Mesenchymal stem cell (in vitro differentiated cells and primary cell): ENCODE measurements at regions not wholly inside any gene's neighbourhood (a gene's known extent, or its start where the extent isn't known, plus 50 kb on each side); places are given as distances from the start of the nearest gene placed in this dataset.

Source experiments
- DNase-seq: peaks from one replicate; pipeline ENCODE4 v3.0.0-alpha.2; 2013
- H2AFZ ChIP-seq: one replicate; pipeline ENCODE4 v1.6.1; 2013; ENCODE audit warnings: low read depth, mild to moderate bottlenecking, control low read depth, inconsistent platforms, low read length, moderate library complexity
- H2AK5ac ChIP-seq: 2 replicates; pipeline ENCODE4 v1.6.1; 2013; ENCODE audit warnings: low read length, moderate library complexity, mild to moderate bottlenecking, inconsistent platforms; ENCODE audit not compliant: severe bottlenecking
- H2BK120ac ChIP-seq: one replicate; pipeline ENCODE4 v1.6.1; 2013; ENCODE audit warnings: low read depth, mild to moderate bottlenecking, inconsistent platforms, low read length, moderate library complexity
- H2BK12ac ChIP-seq, 2 experiments: one replicate each; pipeline ENCODE4 v1.6.1; 2013; ENCODE audit warnings: inconsistent platforms in 2 of 2, low read length in 2 of 2, mild to moderate bottlenecking in 2 of 2, moderate library complexity in 2 of 2, control low read depth in 1 of 2
- H2BK15ac ChIP-seq: one replicate; pipeline ENCODE4 v1.6.1; 2013; ENCODE audit warnings: mild to moderate bottlenecking, low read depth, inconsistent platforms; ENCODE audit not compliant: poor library complexity, severe bottlenecking
- H2BK5ac ChIP-seq: 2 replicates; pipeline ENCODE4 v1.6.1; 2013; ENCODE audit warnings: low read depth, mild to moderate bottlenecking, low read length, control low read depth, inconsistent platforms; ENCODE audit not compliant: poor library complexity, severe bottlenecking
- H3K14ac ChIP-seq, 2 experiments: one replicate each; pipeline ENCODE4 v1.6.1; 2013; ENCODE audit warnings: inconsistent platforms in 2 of 2, low read length in 2 of 2, control low read depth in 1 of 2, mild to moderate bottlenecking in 1 of 2, moderate library complexity in 1 of 2
- H3K18ac ChIP-seq, 2 experiments: one replicate each; pipeline ENCODE4 v1.6.1; 2013; ENCODE audit warnings: inconsistent platforms in 2 of 2, low read length in 2 of 2, control low read depth in 1 of 2, low read depth in 1 of 2, mild to moderate bottlenecking in 1 of 2
- H3K23ac ChIP-seq, 2 experiments: one replicate each; pipeline ENCODE4 v1.6.1; 2013; ENCODE audit warnings: inconsistent platforms in 2 of 2, low read length in 2 of 2, mild to moderate bottlenecking in 2 of 2, moderate library complexity in 2 of 2, control low read depth in 1 of 2
- H3K27ac ChIP-seq: 2 replicates; pipeline ENCODE4 v1.5.1; 2013; ENCODE audit warnings: mild to moderate bottlenecking, moderate library complexity, low read length, control low read depth, inconsistent platforms; ENCODE audit not compliant: poor library complexity, severe bottlenecking
- H3K27me3 ChIP-seq, 2 experiments: 2 replicates each; pipeline versions ENCODE4 v1.6.1 to v1.7.0; 2013; ENCODE audit warnings: low read length in 2 of 2, mild to moderate bottlenecking in 2 of 2, moderate library complexity in 2 of 2, control low read depth in 1 of 2, inconsistent platforms in 1 of 2; ENCODE audit not compliant: control insufficient read depth in 1 of 2, insufficient read depth in 1 of 2
- H3K36me3 ChIP-seq, 2 experiments: 2 replicates each; pipeline versions ENCODE4 v1.6.1 to v1.7.0; 2013; ENCODE audit warnings: low read length in 2 of 2, control low read depth in 1 of 2, inconsistent platforms in 1 of 2, low read depth in 1 of 2, mild to moderate bottlenecking in 1 of 2; ENCODE audit not compliant: insufficient read depth in 2 of 2, control insufficient read depth in 1 of 2
- H3K4ac ChIP-seq, 2 experiments: one replicate each; pipeline ENCODE4 v1.6.1; 2013; ENCODE audit warnings: inconsistent platforms in 2 of 2, low read length in 2 of 2, mild to moderate bottlenecking in 2 of 2, moderate library complexity in 2 of 2, control low read depth in 1 of 2, low read depth in 1 of 2
- H3K4me1 ChIP-seq: 2 replicates; pipeline ENCODE4 v1.6.1; 2013; ENCODE audit warnings: low read depth, low read length, control low read depth; ENCODE audit not compliant: control insufficient read depth, insufficient read depth
- H3K4me2 ChIP-seq: 2 replicates; pipeline ENCODE4 v1.6.1; 2013; ENCODE audit warnings: low read length, mild to moderate bottlenecking, inconsistent platforms; ENCODE audit not compliant: poor library complexity, severe bottlenecking
- H3K4me3 ChIP-seq, 2 experiments: 2 replicates each; pipeline versions ENCODE4 v1.5.1 to v1.7.0; 2013; ENCODE audit warnings: low read length in 2 of 2, mild to moderate bottlenecking in 2 of 2, control low read depth in 1 of 2, low read depth in 1 of 2; ENCODE audit not compliant: insufficient read depth in 1 of 2
- H3K79me1 ChIP-seq: replicated peaks from 2 replicates; pipeline ENCODE4 v1.6.1; 2013; ENCODE audit warnings: mild to moderate bottlenecking, control low read depth, low read length, inconsistent platforms; ENCODE audit not compliant: poor library complexity, severe bottlenecking
- H3K9ac ChIP-seq: 2 replicates; pipeline ENCODE4 v1.7.0; 2013; ENCODE audit warnings: mild to moderate bottlenecking, low read length, moderate library complexity
- H3K9me3 ChIP-seq: 2 replicates; pipeline ENCODE4 v1.7.0; 2013; ENCODE audit warnings: mild to moderate bottlenecking, low read length; ENCODE audit not compliant: control insufficient read depth
- H4K8ac ChIP-seq: one replicate; pipeline ENCODE4 v1.6.1; 2013; ENCODE audit warnings: inconsistent platforms, mild to moderate bottlenecking, low read length, moderate library complexity
- H4K91ac ChIP-seq: one replicate; pipeline ENCODE4 v1.6.1; 2013; ENCODE audit warnings: mild to moderate bottlenecking, low read length, inconsistent platforms
- WGBS: methylation state at CpG from one replicate; pipeline ENCODE4 v1.1.7; 2013; ENCODE audit warnings: mixed read lengths; 5-methylcytosine and 5-hydroxymethylcytosine counted together

- peaks cover 2% of the 10 kb centered on the region for H3K4me1 ChIP-seq
- H2AK5ac ChIP-seq = no peak overlapping the region
- no peak overlapping the region for H3K4me3 ChIP-seq
- WGBS = 96% methylated on average over 3 of the region's 6 CpGs
- no peak overlapping the region for H3K14ac ChIP-seq
- H3K4ac ChIP-seq = no peak overlapping the region
- H3K79me1 ChIP-seq = no peaks in the 10 kb centered on the region
- peak overlapping the region; percentile 53 for H3K9ac ChIP-seq
- no peaks in the 10 kb centered on the region for H3K9me3 ChIP-seq
- H2BK5ac ChIP-seq = no peak overlapping the region
- no peak overlapping the region for H3K18ac ChIP-seq
- H2BK15ac ChIP-seq = no peak overlapping the region
- H3K27me3 ChIP-seq = peaks cover 0 to 8% of the 10 kb centered on the region in 2 experiments
- no peak overlapping the region for H3K4me2 ChIP-seq
- no peak overlapping the region for H2BK120ac ChIP-seq
- H2AFZ ChIP-seq = no peak overlapping the region
- H2BK12ac ChIP-seq = no peak overlapping the region
- H3K27ac ChIP-seq = peak overlapping the region; percentile 15
- H4K8ac ChIP-seq = no peak overlapping the region
- H3K36me3 ChIP-seq = no peaks in the 10 kb centered on the region
- DNase-seq = no peak
- no peak overlapping the region for H3K23ac ChIP-seq
- H4K91ac ChIP-seq = no peak overlapping the region
Measured at GRCh38 chr4:4800646-4801408, 58.6 kb upstream of the MSX1 start.

- no peak for DNase-seq
- WGBS = 67% methylated on average over 1 of the region's 1 CpG
- Histone ChIP-seq H3K79me1 (no peaks in the 10 kb centered on the region), H3K9ac (no peak overlapping the region), H3K4ac (no peak overlapping the region), H2BK12ac (no peak overlapping the region), H2AK5ac (no peak overlapping the region), H3K27ac (no peak overlapping the region), H2BK5ac (no peak overlapping the region), H3K18ac (no peak overlapping the region), H4K8ac (no peak overlapping the region), H3K4me3 (no peak overlapping the region), H3K9me3 (no peaks in the 10 kb centered on the region), H2BK15ac (no peak overlapping the region), H3K23ac (no peak overlapping the region), H2BK120ac (no peak overlapping the region), H3K4me2 (no peak overlapping the region), H3K36me3 (no peaks in the 10 kb centered on the region), H4K91ac (no peak overlapping the region), H2AFZ (no peak overlapping the region), H3K14ac (no peak overlapping the region), H3K4me1 (peaks cover 5% of the 10 kb centered on the region), H3K27me3 (peaks cover 0 to 12% of the 10 kb centered on the region in 2 experiments)
Measured at GRCh38 chr4:4794421-4794820, 65.0 kb upstream of the MSX1 start.

- Histone ChIP-seq H3K27me3 (peaks cover 0 to 9% of the 10 kb centered on the region in 2 experiments), H2BK5ac (no peak overlapping the region), H2BK12ac (no peak overlapping the region), H3K9ac (peak overlapping the region; percentile 90), H3K4me2 (no peak overlapping the region), H3K27ac (no peak overlapping the region), H3K9me3 (peaks cover 8% of the 10 kb centered on the region), H3K4me3 (peak overlapping the region in 1 of 2 experiments; percentile 65), H4K91ac (no peak overlapping the region), H2BK15ac (no peak overlapping the region), H3K23ac (no peak overlapping the region), H3K4me1 (peaks cover 5% of the 10 kb centered on the region), H3K36me3 (no peaks in the 10 kb centered on the region), H3K4ac (no peak overlapping the region), H3K18ac (no peak overlapping the region), H2BK120ac (no peak overlapping the region), H2AFZ (no peak overlapping the region), H2AK5ac (no peak overlapping the region), H4K8ac (no peak overlapping the region), H3K79me1 (no peaks in the 10 kb centered on the region), H3K14ac (no peak overlapping the region)
- no peak for DNase-seq
- 89% methylated on average over 3 of the region's 4 CpGs for WGBS
Measured at GRCh38 chr4:4792466-4792865, 67.0 kb upstream of the MSX1 start.

- Histone ChIP-seq H3K9me3 (peaks cover 8% of the 10 kb centered on the region), H4K8ac (no peak overlapping the region), H3K23ac (no peak overlapping the region), H3K36me3 (no peaks in the 10 kb centered on the region), H4K91ac (no peak overlapping the region), H3K27me3 (peaks cover 0 to 8% of the 10 kb centered on the region in 2 experiments), H2BK120ac (no peak overlapping the region), H3K4me1 (peaks cover 5% of the 10 kb centered on the region), H2BK12ac (no peak overlapping the region), H2BK15ac (no peak overlapping the region), H3K27ac (no peak overlapping the region), H3K14ac (no peak overlapping the region), H2BK5ac (no peak overlapping the region), H3K79me1 (no peaks in the 10 kb centered on the region), H2AFZ (no peak overlapping the region), H3K4me3 (peak overlapping the region in 1 of 2 experiments; percentile 65), H3K4ac (no peak overlapping the region), H3K4me2 (no peak overlapping the region), H2AK5ac (no peak overlapping the region), H3K18ac (no peak overlapping the region), H3K9ac (peak overlapping the region; percentile 90)
- no peak for DNase-seq
- WGBS = 74% methylated on average over 13 of the region's 14 CpGs
Measured at GRCh38 chr4:4791299-4792111, 68.0 kb upstream of the MSX1 start.
